Naive B cell (primary cell): ENCODE measurements at regions not wholly inside any gene's neighbourhood (a gene's known extent, or its start where the extent isn't known, plus 50 kb on each side); places are given as distances from the start of the nearest gene placed in this dataset.
A peak's percentile ranks its signal among the peaks of the same experiment; 100 is the strongest.
"Not testable (repeated sequence)": the region's sequence is repeated elsewhere in the genome, so short reads cannot be mapped to it uniquely, and the experiment has no call there.

ENCODE experiments used
- ATAC-seq, 2 donors: fragments of 150-1000 bp; cut with Tn5 transposase; 2 replicates each; pipeline ENCODE4 v1.10.0; 2021; ENCODE audit warnings: low read depth in 2 of 2, mild to moderate bottlenecking in 2 of 2, moderate library complexity in 2 of 2
- DNase-seq: peaks from one replicate; pipeline ENCODE4 v3.0.0; 2022
- H3K27ac Mint-ChIP-seq, 6 donors: one replicate each; pipeline ENCODE4 v1.8.0; 2020 to 2022; ENCODE audit warnings: mild to moderate bottlenecking in 6 of 6, mixed read lengths in 6 of 6, moderate library complexity in 5 of 6, inconsistent platforms in 2 of 6
- H3K27me3 Mint-ChIP-seq, 3 donors: one replicate each; pipeline ENCODE4 v1.8.0; 2021 to 2022; ENCODE audit warnings: mixed read lengths in 3 of 3, mild to moderate bottlenecking in 1 of 3
- H3K36me3 Mint-ChIP-seq, 2 donors: one replicate each; pipeline ENCODE4 v1.8.0; 2020 to 2022; ENCODE audit warnings: mixed read lengths in 2 of 2, inconsistent platforms in 1 of 2, mild to moderate bottlenecking in 1 of 2
- H3K4me1 Mint-ChIP-seq, 3 donors: one replicate each; pipeline ENCODE4 v1.8.0; 2020 to 2022; ENCODE audit warnings: mixed read lengths in 3 of 3, inconsistent platforms in 1 of 3, mild to moderate bottlenecking in 1 of 3, moderate library complexity in 1 of 3
- H3K4me3 Mint-ChIP-seq, 8 donors: one replicate each; pipeline ENCODE4 v1.8.0; 2020 to 2022; ENCODE audit warnings: mild to moderate bottlenecking in 8 of 8, mixed read lengths in 8 of 8, moderate library complexity in 8 of 8, inconsistent platforms in 2 of 8
- H3K9me3 Mint-ChIP-seq, 7 donors: one replicate each; pipeline ENCODE4 v1.8.0; 2020 to 2022; ENCODE audit warnings: mixed read lengths in 7 of 7, mild to moderate bottlenecking in 5 of 7, inconsistent platforms in 2 of 7, moderate library complexity in 1 of 7

GRCh38 chr20:40004092-40004491 is 684.9 kb downstream of the MAFB start:
- H3K27me3 Mint-ChIP-seq = peaks cover 0 to 14% (median 12%) of the 10 kb centered on the region in 3 donors
- H3K4me3 Mint-ChIP-seq, ATAC-seq, DNase-seq, H3K36me3 Mint-ChIP-seq, H3K9me3 Mint-ChIP-seq, H3K4me1 Mint-ChIP-seq, H3K27ac Mint-ChIP-seq: not testable (repeated sequence)

GRCh38 chr20:39993742-39994141 is 695.3 kb downstream of the MAFB start:
- H3K4me3 Mint-ChIP-seq = no peak overlapping the region
- no peak for ATAC-seq
- H3K36me3 Mint-ChIP-seq = no peaks in the 10 kb centered on the region
- H3K4me1 Mint-ChIP-seq = no peaks in the 10 kb centered on the region
- DNase-seq = no peak
- no peak overlapping the region for H3K27ac Mint-ChIP-seq
- H3K9me3 Mint-ChIP-seq = peaks cover 3 to 39% (median 9%) of the 10 kb centered on the region in 7 donors
- peaks cover 0 to 3% (median 0%) of the 10 kb centered on the region in 3 donors for H3K27me3 Mint-ChIP-seq

- H3K27ac Mint-ChIP-seq = no peak overlapping the region
- no peak for ATAC-seq
- peaks cover 0 to 28% (median 8%) of the 10 kb centered on the region in 7 donors for H3K9me3 Mint-ChIP-seq
- H3K27me3 Mint-ChIP-seq = peaks cover 0 to 5% (median 0%) of the 10 kb centered on the region in 3 donors
- no peaks in the 10 kb centered on the region for H3K4me1 Mint-ChIP-seq
- DNase-seq = no peak
- no peak overlapping the region for H3K4me3 Mint-ChIP-seq
- no peaks in the 10 kb centered on the region for H3K36me3 Mint-ChIP-seq
These were observed 698.3 kb downstream of the MAFB start for GRCh38 chr20:39990692-39991091.

GRCh38 chr20:39988991-39989390 is 700.0 kb downstream of the MAFB start:
- Mint-ChIP-seq H3K9me3 (peaks cover 3 to 28% (median 8%) of the 10 kb centered on the region in 7 donors), H3K27ac (no peak overlapping the region), H3K4me3 (no peak overlapping the region), H3K36me3 (no peaks in the 10 kb centered on the region), H3K27me3 (peaks cover 0 to 5% (median 0%) of the 10 kb centered on the region in 3 donors), H3K4me1 (no peaks in the 10 kb centered on the region)
- DNase-seq (no peak), ATAC-seq (no peak)

- Mint-ChIP-seq H3K36me3 (no peaks in the 10 kb centered on the region), H3K4me1 (no peaks in the 10 kb centered on the region), H3K4me3 (no peak overlapping the region), H3K27me3 (peaks cover 0 to 10% (median 0%) of the 10 kb centered on the region in 3 donors), H3K27ac (no peak overlapping the region), H3K9me3 (peaks cover 3 to 20% (median 10%) of the 10 kb centered on the region in 7 donors)
- ATAC-seq (no peak), DNase-seq (no peak)
These were observed 702.7 kb downstream of the MAFB start for GRCh38 chr20:39986173-39986904.

GRCh38 chr20:39985271-39985827 is 703.7 kb downstream of the MAFB start:
- ATAC-seq = no peak
- H3K36me3 Mint-ChIP-seq = no peaks in the 10 kb centered on the region
- H3K27ac Mint-ChIP-seq = no peak overlapping the region
- no peak overlapping the region for H3K4me3 Mint-ChIP-seq
- H3K27me3 Mint-ChIP-seq = peaks cover 0 to 10% (median 0%) of the 10 kb centered on the region in 3 donors
- no peaks in the 10 kb centered on the region for H3K4me1 Mint-ChIP-seq
- peaks cover 0 to 14% (median 4%) of the 10 kb centered on the region in 7 donors for H3K9me3 Mint-ChIP-seq
- no peak for DNase-seq

GRCh38 chr20:39983655-39984054 is 705.4 kb downstream of the MAFB start:
- Mint-ChIP-seq H3K27ac (no peak overlapping the region), H3K4me3 (no peak overlapping the region), H3K9me3 (peaks cover 0 to 10% (median 0%) of the 10 kb centered on the region in 7 donors), H3K36me3 (no peaks in the 10 kb centered on the region), H3K4me1 (no peaks in the 10 kb centered on the region), H3K27me3 (peaks cover 0 to 10% (median 0%) of the 10 kb centered on the region in 3 donors)
- DNase-seq (no peak), ATAC-seq (no peak)

- H3K4me3 Mint-ChIP-seq = no peak overlapping the region
- H3K27me3 Mint-ChIP-seq = peaks cover 0 to 10% (median 0%) of the 10 kb centered on the region in 3 donors
- H3K27ac Mint-ChIP-seq = no peak overlapping the region
- H3K4me1 Mint-ChIP-seq = no peaks in the 10 kb centered on the region
- H3K9me3 Mint-ChIP-seq = peaks cover 0 to 10% (median 0%) of the 10 kb centered on the region in 7 donors
- DNase-seq (no peak), ATAC-seq (no peak)
- no peaks in the 10 kb centered on the region for H3K36me3 Mint-ChIP-seq
These were observed 705.9 kb downstream of the MAFB start for GRCh38 chr20:39983183-39983582.

GRCh38 chr20:39974966-39975501 is 714.0 kb downstream of the MAFB start:
- Mint-ChIP-seq H3K36me3 (no peaks in the 10 kb centered on the region), H3K27ac (no peak overlapping the region), H3K9me3 (peaks cover 9 to 32% (median 19%) of the 10 kb centered on the region in 7 donors), H3K27me3 (no peaks in the 10 kb centered on the region), H3K4me3 (no peak overlapping the region), H3K4me1 (no peaks in the 10 kb centered on the region)
- ATAC-seq = no peak
- DNase-seq = no peak

GRCh38 chr20:39968495-39968894 is 720.5 kb downstream of the MAFB start:
- no peak overlapping the region for H3K4me3 Mint-ChIP-seq
- DNase-seq (no peak), ATAC-seq (no peak)
- no peaks in the 10 kb centered on the region for H3K4me1 Mint-ChIP-seq
- no peak overlapping the region for H3K27ac Mint-ChIP-seq
- no peaks in the 10 kb centered on the region for H3K27me3 Mint-ChIP-seq
- H3K9me3 Mint-ChIP-seq = peaks cover 5 to 26% (median 20%) of the 10 kb centered on the region in 7 donors
- no peaks in the 10 kb centered on the region for H3K36me3 Mint-ChIP-seq

GRCh38 chr20:39967806-39968205 is 721.2 kb downstream of the MAFB start:
- no peak for DNase-seq
- Mint-ChIP-seq H3K36me3 (no peaks in the 10 kb centered on the region), H3K9me3 (peaks cover 5 to 26% (median 16%) of the 10 kb centered on the region in 7 donors), H3K27ac (no peak overlapping the region), H3K27me3 (no peaks in the 10 kb centered on the region), H3K4me1 (no peaks in the 10 kb centered on the region), H3K4me3 (no peak overlapping the region)
- ATAC-seq = no peak

- H3K27me3 Mint-ChIP-seq = no peaks in the 10 kb centered on the region
- H3K9me3 Mint-ChIP-seq = peaks cover 0 to 3% (median 0%) of the 10 kb centered on the region in 7 donors
- no peaks in the 10 kb centered on the region for H3K36me3 Mint-ChIP-seq
- no peaks in the 10 kb centered on the region for H3K4me1 Mint-ChIP-seq
- no peak overlapping the region for H3K27ac Mint-ChIP-seq
- no peak for DNase-seq
- peak overlapping the region in 1 of 8 donors; percentile 52 for H3K4me3 Mint-ChIP-seq
- no peak for ATAC-seq
These were observed 727.3 kb downstream of the MAFB start for GRCh38 chr20:39961637-39962244.

- Mint-ChIP-seq H3K4me3 (no peak overlapping the region), H3K27me3 (no peaks in the 10 kb centered on the region), H3K27ac (no peak overlapping the region), H3K36me3 (no peaks in the 10 kb centered on the region), H3K9me3 (peaks cover 0 to 6% (median 0%) of the 10 kb centered on the region in 7 donors), H3K4me1 (no peaks in the 10 kb centered on the region)
- no peak for ATAC-seq
- DNase-seq = no peak
These were observed 728.3 kb downstream of the MAFB start for GRCh38 chr20:39960522-39961428.
